Liver (tissue), 8 donors: ENCODE measurements at regions not wholly inside any gene's neighbourhood (a gene's known extent, or its start where the extent isn't known, plus 50 kb on each side); places are given as distances from the start of the nearest gene placed in this dataset.

ENCODE experiments used
- DNase-seq: peaks from one replicate; pipeline ENCODE4 v3.0.0-alpha.2; 2017; ENCODE audit warnings: low spot score
- H3K27ac ChIP-seq, 2 donors: one replicate each; pipeline ENCODE4 v1.7.0; 2013; ENCODE audit warnings: inconsistent platforms in 2 of 2, low read length in 2 of 2, control low read depth in 1 of 2, low read depth in 1 of 2, mild to moderate bottlenecking in 1 of 2
- H3K27me3 ChIP-seq, 4 donors: one replicate each; pipeline versions ENCODE4 v1.6.1 to v1.7.0; 2013; ENCODE audit warnings: low read length in 3 of 4, inconsistent platforms in 1 of 4, mild to moderate bottlenecking in 1 of 4, moderate library complexity in 1 of 4; ENCODE audit not compliant: control insufficient read depth in 4 of 4, insufficient read depth in 4 of 4
- H3K36me3 ChIP-seq, 4 donors: one replicate each; pipeline versions ENCODE4 v1.6.1 to v1.7.0; 2013; ENCODE audit warnings: low read length in 3 of 4, mild to moderate bottlenecking in 3 of 4, low read depth in 1 of 4, moderate library complexity in 1 of 4; ENCODE audit not compliant: control insufficient read depth in 4 of 4, insufficient read depth in 3 of 4
- H3K4me1 ChIP-seq, 4 donors: one replicate each; pipeline versions ENCODE4 v1.6.1 to v1.7.0; 2013; ENCODE audit warnings: low read length in 3 of 4, mild to moderate bottlenecking in 3 of 4, moderate library complexity in 1 of 4; ENCODE audit not compliant: control insufficient read depth in 4 of 4, insufficient read depth in 4 of 4
- H3K4me3 ChIP-seq, 3 donors: one replicate each; pipeline versions ENCODE4 v1.6.1 to v1.7.0; 2013; ENCODE audit warnings: low read length in 3 of 3, control low read depth in 1 of 3, low read depth in 1 of 3, mild to moderate bottlenecking in 1 of 3
- H3K9ac ChIP-seq, 2 donors: one replicate each; pipeline ENCODE4 v1.7.0; 2013; ENCODE audit warnings: low read length in 2 of 2, mild to moderate bottlenecking in 2 of 2, moderate library complexity in 2 of 2, control low read depth in 1 of 2, low read depth in 1 of 2
- H3K9me3 ChIP-seq, 4 donors: one replicate each; pipeline versions ENCODE4 v1.6.1 to v1.7.0; 2013; ENCODE audit warnings: low read length in 3 of 4; ENCODE audit not compliant: control insufficient read depth in 4 of 4
- EGR1 ChIP-seq, 2 donors: IDR thresholded peaks; 2 replicates each; pipeline ENCODE4 v1.6.1; 2016 to 2018; ENCODE audit warnings: antibody characterized with exemption in 2 of 2, low read depth in 2 of 2
- FOXA1 ChIP-seq: IDR thresholded peaks from 2 replicates; pipeline ENCODE4 v1.6.1; 2016; ENCODE audit warnings: antibody characterized with exemption
- HNF4G ChIP-seq: IDR thresholded peaks from 2 replicates; pipeline ENCODE4 v1.6.1; 2016; ENCODE audit warnings: antibody characterized with exemption
- JUND ChIP-seq, 2 donors: IDR thresholded peaks; 2 replicates each; pipeline ENCODE4 v1.6.1; 2016; ENCODE audit warnings: antibody characterized with exemption in 2 of 2
- RAD21 ChIP-seq, 2 donors: IDR thresholded peaks; 2 replicates each; pipeline ENCODE4 v1.6.1; 2016; ENCODE audit warnings: antibody characterized with exemption in 2 of 2, mild to moderate bottlenecking in 2 of 2
- RXRA ChIP-seq, 2 donors: IDR thresholded peaks; 2 replicates each; pipeline ENCODE4 v1.6.1; 2017 to 2018; ENCODE audit warnings: antibody characterized with exemption in 2 of 2, mild to moderate bottlenecking in 1 of 2
- SP1 ChIP-seq: IDR thresholded peaks from 2 replicates; pipeline ENCODE4 v1.6.1; 2018; ENCODE audit warnings: antibody characterized with exemption, mild to moderate bottlenecking
- TAF1 ChIP-seq: conservative IDR thresholded peaks from 2 replicates; pipeline ENCODE4 v1.6.1; 2016; ENCODE audit warnings: antibody characterized with exemption, mild to moderate bottlenecking
- YY1 ChIP-seq: IDR thresholded peaks from 2 replicates; pipeline ENCODE4 v1.6.1; 2016; ENCODE audit warnings: antibody characterized with exemption, mild to moderate bottlenecking
- WGBS: extraction: QIAGEN DNeasy Blood & Tissue Kit; methylation state at CpG from one replicate; pipeline ENCODE4 v1.1.7; 2013; 5-methylcytosine and 5-hydroxymethylcytosine counted together
- TF ChIP-seq, protein P1 (sequence below): fragments of 150-350 bp; IDR thresholded peaks from 2 replicates; pipeline ENCODE4 v1.5.1; 2017; ENCODE audit warnings: improper control_type of control experiment, low read depth, low read length; ENCODE audit not compliant: missing input control
- TF ChIP-seq, protein P2 (sequence below): IDR thresholded peaks from 2 replicates; pipeline ENCODE4 v1.6.1; 2016; ENCODE audit warnings: antibody characterized with exemption, mild to moderate bottlenecking
- TF ChIP-seq, protein P3 (sequence below): IDR thresholded peaks from 2 replicates; pipeline ENCODE4 v1.6.1; 2016; ENCODE audit warnings: antibody characterized with exemption
- TF ChIP-seq, protein P4 (sequence below): IDR thresholded peaks from 2 replicates; pipeline ENCODE4 v1.6.1; 2016; ENCODE audit warnings: antibody characterized with exemption
- donor health status: healthy.
- donor health status: healthy.
- donor health status: healthy.
- donor health status: healthy.
- donor health status: healthy.

DNA sequence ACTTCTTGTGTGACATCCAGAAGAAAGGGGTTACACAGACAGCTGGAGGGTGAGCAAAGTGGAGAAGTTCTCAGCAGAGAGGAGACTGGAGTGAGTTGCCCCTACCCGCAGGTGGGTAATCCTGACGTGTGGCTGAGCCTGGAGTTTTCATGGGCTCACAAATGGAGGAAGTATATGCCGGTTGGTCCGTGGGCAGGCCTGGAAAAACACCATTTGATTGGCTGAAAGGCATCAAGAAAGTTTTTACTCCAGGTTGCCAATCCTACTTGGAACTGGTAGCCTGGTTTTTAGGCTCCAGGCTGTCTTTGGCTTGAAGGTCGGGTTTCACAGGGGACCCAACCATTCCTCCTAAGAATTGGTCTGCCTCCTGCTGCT is 1177.4 kb upstream of the LRRTM1 start (continued):
- TF ChIP-seq, protein P1, sequence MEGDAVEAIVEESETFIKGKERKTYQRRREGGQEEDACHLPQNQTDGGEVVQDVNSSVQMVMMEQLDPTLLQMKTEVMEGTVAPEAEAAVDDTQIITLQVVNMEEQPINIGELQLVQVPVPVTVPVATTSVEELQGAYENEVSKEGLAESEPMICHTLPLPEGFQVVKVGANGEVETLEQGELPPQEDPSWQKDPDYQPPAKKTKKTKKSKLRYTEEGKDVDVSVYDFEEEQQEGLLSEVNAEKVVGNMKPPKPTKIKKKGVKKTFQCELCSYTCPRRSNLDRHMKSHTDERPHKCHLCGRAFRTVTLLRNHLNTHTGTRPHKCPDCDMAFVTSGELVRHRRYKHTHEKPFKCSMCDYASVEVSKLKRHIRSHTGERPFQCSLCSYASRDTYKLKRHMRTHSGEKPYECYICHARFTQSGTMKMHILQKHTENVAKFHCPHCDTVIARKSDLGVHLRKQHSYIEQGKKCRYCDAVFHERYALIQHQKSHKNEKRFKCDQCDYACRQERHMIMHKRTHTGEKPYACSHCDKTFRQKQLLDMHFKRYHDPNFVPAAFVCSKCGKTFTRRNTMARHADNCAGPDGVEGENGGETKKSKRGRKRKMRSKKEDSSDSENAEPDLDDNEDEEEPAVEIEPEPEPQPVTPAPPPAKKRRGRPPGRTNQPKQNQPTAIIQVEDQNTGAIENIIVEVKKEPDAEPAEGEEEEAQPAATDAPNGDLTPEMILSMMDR: no peak
- TF ChIP-seq EGR1 (IDR thresholded peaks at IDR 0.05; ENCODE audit: low read depth in 2 of 2) (no peak), FOXA1 (no peak)

DNA sequence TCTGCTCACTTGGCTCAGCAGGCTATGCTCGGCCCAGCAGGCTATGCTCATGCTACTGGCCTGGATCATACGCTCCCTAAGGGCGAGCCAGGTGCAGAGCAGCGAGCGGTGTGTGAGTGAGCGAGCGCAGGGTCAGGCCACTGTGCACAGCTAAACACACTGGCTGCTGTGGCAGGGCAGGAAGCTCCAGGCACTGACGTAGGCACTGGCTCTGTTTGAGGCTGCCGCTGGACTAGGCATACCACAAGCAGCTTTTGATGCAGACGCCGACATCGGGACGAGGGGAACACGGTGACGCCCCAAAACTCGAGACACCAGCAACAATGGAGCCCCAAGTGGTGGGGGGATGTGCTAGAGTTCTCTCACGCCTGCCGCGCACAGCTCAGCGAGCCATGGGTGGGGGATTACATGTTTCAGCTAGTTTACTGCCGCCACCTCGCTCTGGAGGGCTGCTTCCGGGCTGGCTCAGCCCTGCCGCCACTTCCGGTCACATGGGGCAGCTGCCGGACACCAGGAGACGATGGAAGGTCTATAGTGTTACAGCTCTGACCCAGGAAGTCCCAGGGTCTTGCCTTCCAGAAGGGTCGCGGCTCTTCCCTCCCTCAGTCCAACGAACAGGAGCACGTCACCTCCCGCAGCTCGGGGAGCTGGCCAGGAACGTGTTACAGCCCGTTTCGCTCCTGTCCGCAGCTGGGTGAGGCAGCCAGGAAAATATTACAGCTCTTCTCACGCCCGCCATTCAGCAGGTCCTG is 1176.9 kb upstream of the LRRTM1 start:
- Histone ChIP-seq H3K9me3 (peaks cover 0 to 2% (median 0%) of the 10 kb centered on the region in 4 donors), H3K4me1 (no peaks in the 10 kb centered on the region), H3K4me3 (no peak overlapping the region), H3K27me3 (no peaks in the 10 kb centered on the region), H3K27ac (no peak overlapping the region), H3K9ac (no peak overlapping the region), H3K36me3 (no peaks in the 10 kb centered on the region)
- no peak for DNase-seq
- WGBS: 88% methylated on average over 39 of the region's 39 CpGs
- TF ChIP-seq HNF4G (no peak), EGR1 (IDR thresholded peaks at IDR 0.05; ENCODE audit: low read depth in 2 of 2) (no peak), TAF1 (no peak), RAD21 (IDR thresholded peaks at IDR 0.05) (no peak), JUND (IDR thresholded peaks at IDR 0.05) (no peak)
- TF ChIP-seq, protein P2, sequence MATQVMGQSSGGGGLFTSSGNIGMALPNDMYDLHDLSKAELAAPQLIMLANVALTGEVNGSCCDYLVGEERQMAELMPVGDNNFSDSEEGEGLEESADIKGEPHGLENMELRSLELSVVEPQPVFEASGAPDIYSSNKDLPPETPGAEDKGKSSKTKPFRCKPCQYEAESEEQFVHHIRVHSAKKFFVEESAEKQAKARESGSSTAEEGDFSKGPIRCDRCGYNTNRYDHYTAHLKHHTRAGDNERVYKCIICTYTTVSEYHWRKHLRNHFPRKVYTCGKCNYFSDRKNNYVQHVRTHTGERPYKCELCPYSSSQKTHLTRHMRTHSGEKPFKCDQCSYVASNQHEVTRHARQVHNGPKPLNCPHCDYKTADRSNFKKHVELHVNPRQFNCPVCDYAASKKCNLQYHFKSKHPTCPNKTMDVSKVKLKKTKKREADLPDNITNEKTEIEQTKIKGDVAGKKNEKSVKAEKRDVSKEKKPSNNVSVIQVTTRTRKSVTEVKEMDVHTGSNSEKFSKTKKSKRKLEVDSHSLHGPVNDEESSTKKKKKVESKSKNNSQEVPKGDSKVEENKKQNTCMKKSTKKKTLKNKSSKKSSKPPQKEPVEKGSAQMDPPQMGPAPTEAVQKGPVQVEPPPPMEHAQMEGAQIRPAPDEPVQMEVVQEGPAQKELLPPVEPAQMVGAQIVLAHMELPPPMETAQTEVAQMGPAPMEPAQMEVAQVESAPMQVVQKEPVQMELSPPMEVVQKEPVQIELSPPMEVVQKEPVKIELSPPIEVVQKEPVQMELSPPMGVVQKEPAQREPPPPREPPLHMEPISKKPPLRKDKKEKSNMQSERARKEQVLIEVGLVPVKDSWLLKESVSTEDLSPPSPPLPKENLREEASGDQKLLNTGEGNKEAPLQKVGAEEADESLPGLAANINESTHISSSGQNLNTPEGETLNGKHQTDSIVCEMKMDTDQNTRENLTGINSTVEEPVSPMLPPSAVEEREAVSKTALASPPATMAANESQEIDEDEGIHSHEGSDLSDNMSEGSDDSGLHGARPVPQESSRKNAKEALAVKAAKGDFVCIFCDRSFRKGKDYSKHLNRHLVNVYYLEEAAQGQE: no peak
- TF ChIP-seq, protein P3, sequence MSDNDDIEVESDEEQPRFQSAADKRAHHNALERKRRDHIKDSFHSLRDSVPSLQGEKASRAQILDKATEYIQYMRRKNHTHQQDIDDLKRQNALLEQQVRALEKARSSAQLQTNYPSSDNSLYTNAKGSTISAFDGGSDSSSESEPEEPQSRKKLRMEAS: no peak
- TF ChIP-seq, protein P4, sequence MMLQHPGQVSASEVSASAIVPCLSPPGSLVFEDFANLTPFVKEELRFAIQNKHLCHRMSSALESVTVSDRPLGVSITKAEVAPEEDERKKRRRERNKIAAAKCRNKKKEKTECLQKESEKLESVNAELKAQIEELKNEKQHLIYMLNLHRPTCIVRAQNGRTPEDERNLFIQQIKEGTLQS: no peak

DNA sequence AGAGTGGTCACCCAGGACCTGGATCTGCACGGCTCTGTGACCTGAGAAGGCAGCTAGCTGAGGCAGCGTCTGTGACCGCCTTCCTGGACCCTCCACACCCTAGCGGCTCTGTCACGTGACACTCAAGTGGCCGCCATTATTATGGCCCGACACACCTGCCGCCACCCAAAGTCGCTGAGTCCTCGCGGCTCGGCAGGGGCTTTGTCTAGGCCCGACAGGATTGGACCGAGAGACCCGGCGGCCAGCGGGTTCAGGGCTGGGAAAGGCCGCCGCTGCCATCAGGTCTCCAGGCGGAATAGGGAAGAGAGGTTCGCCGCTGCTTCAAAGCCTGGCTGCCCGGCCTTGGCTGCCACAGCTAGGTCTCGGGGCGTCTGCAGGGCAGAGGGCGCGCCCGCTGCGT is 1162.5 kb upstream of the LRRTM1 start:
- no peak overlapping the region for H3K27ac ChIP-seq
- peaks cover 0 to 5% (median 0%) of the 10 kb centered on the region in 4 donors for H3K9me3 ChIP-seq
- H3K4me3 ChIP-seq: no peak overlapping the region
- H3K4me1 ChIP-seq: no peaks in the 10 kb centered on the region
- H3K36me3 ChIP-seq: no peaks in the 10 kb centered on the region
- no peak overlapping the region for H3K9ac ChIP-seq
- H3K27me3 ChIP-seq: no peaks in the 10 kb centered on the region
- WGBS: 94% methylated on average over 29 of the region's 29 CpGs
- DNase-seq: no peak
- TF ChIP-seq RXRA (IDR thresholded peaks at IDR 0.05) (no peak), FOXA1 (no peak), TAF1 (no peak), YY1 (no peak), HNF4G (no peak), RAD21 (IDR thresholded peaks at IDR 0.05) (no peak), EGR1 (IDR thresholded peaks at IDR 0.05; ENCODE audit: low read depth in 2 of 2) (no peak), JUND (IDR thresholded peaks at IDR 0.05) (no peak), SP1 (no peak)
- TF ChIP-seq, protein P3: no peak
- TF ChIP-seq, protein P1: no peak
- TF ChIP-seq, protein P4: no peak
- TF ChIP-seq, protein P2: no peak
